HCT116 (cell line): ENCODE measurements at regions not wholly inside any gene's neighbourhood (a gene's known extent, or its start where the extent isn't known, plus 50 kb on each side); places are given as distances from the start of the nearest gene placed in this dataset.

Source experiments
- ATAC-seq: fragments of 200-7000 bp; cut with Tn5 transposase; 2 replicates; pipeline ENCODE4 v1.9.1; 2020; ENCODE audit warnings: mild to moderate bottlenecking, moderate library complexity
- BruUV-seq: library from RNA; stranded (reverse); fragments of 400-500 nt; replicated peaks from 2 replicates; lab custom pipeline; 2021; lab: Mats Ljungman, UMichigan
- CTCF ChIA-PET: fragments of 300-600 bp; sonication (Branson Sonifier 250); formaldehyde crosslinking; loops from one replicate; lab custom pipeline; 2021; ENCODE audit warnings: antibody characterized with exemption; lab: Charles Lee
- POLR2A ChIA-PET: fragments of 300-600, 350-600 bp; sonication (Branson Sonifier 250); formaldehyde crosslinking; loops from one replicate; lab custom pipeline; 2021; ENCODE audit warnings: antibody characterized with exemption; lab: Charles Lee
- RAD21 ChIA-PET, 2 experiments: fragments of 300-600 bp; sonication (Branson Sonifier 250); formaldehyde crosslinking; loops; one replicate each; lab custom pipeline; 2023; ENCODE audit warnings: low total read pairs in 2 of 2; ENCODE audit not compliant: uncharacterized antibody in 2 of 2, unreplicated experiment in 2 of 2, low non-redundant PET in 1 of 2; lab: Charles Lee
- DNase-seq: peaks from one replicate; pipeline ENCODE4 v3.0.0-alpha.2; 2010; ENCODE audit warnings: low read depth, low spot score
- H2AFZ ChIP-seq: fragments of 200-600 bp; shearing (Covaris generic), sonication (generic); 2 replicates; pipeline ENCODE4 v1.6.1; 2017; ENCODE audit warnings: low read depth, mixed run types, mixed read lengths, antibody characterized with exemption, low read length; ENCODE audit not compliant: poor library complexity, severe bottlenecking
- H3K27ac ChIP-seq: 2 replicates; pipeline ENCODE4 v1.5.1; 2012; ENCODE audit warnings: low read depth, low read length
- H3K27me3 ChIP-seq: fragments of 200-600 bp; sonication (generic); 2 replicates; pipeline ENCODE4 v1.6.1; 2016; ENCODE audit warnings: mixed run types, low read length, mixed read lengths; ENCODE audit not compliant: insufficient read depth
- H3K36me3 ChIP-seq, 2 experiments: fragments of 200-500 bp in 1 of 2; fragments of 200-600 bp in 1 of 2; sonication (Bioruptor generic) in 1 of 2; sonication (generic) in 1 of 2; 2 replicates each; pipeline versions ENCODE4 v1.5.1 to v1.6.1; 2014 to 2016; ENCODE audit warnings: low read length in 2 of 2, inconsistent platforms in 1 of 2, mixed read lengths in 1 of 2, mixed run types in 1 of 2; ENCODE audit not compliant: insufficient read depth in 2 of 2, control insufficient read depth in 1 of 2
- H3K4me1 ChIP-seq, 2 experiments: fragments of 200-600 bp in 1 of 2; sonication (generic) in 1 of 2; 2 replicates each; pipeline versions ENCODE4 v1.5.1 to v1.6.1; 2012 to 2017; ENCODE audit warnings: low read length in 2 of 2, inconsistent platforms in 1 of 2, mild to moderate bottlenecking in 1 of 2, mixed read lengths in 1 of 2, mixed run types in 1 of 2, moderate library complexity in 1 of 2; ENCODE audit not compliant: insufficient read depth in 2 of 2, control insufficient read depth in 1 of 2
- H3K4me2 ChIP-seq: fragments of 200-600 bp; sonication (generic); 2 replicates; pipeline ENCODE4 v1.6.1; 2017; ENCODE audit warnings: mixed run types, low read length, mixed read lengths
- H3K4me3 ChIP-seq, 2 experiments: fragments of 200-600 bp in 1 of 2; sonication (generic) in 1 of 2; replicated peaks in 1 of 2; 2 replicates each; pipeline ENCODE4 v1.5.1; 2011 to 2016; ENCODE audit warnings: low read length in 2 of 2, control low read depth in 1 of 2, low read depth in 1 of 2, mild to moderate bottlenecking in 1 of 2, mixed read lengths in 1 of 2, mixed run types in 1 of 2
- H3K79me2 ChIP-seq: fragments of 200-600 bp; sonication (generic); 2 replicates; pipeline ENCODE4 v1.6.1; 2017; ENCODE audit warnings: mild to moderate bottlenecking, mixed run types, low read length, moderate library complexity, mixed read lengths; ENCODE audit not compliant: insufficient read depth
- H3K9ac ChIP-seq: fragments of 200-600 bp; sonication (generic); 2 replicates; pipeline ENCODE4 v1.6.1; 2016; ENCODE audit warnings: low read length, mixed read lengths
- H3K9me2 ChIP-seq: fragments of 200-600 bp; sonication (generic), shearing (Covaris generic); 2 replicates; pipeline ENCODE4 v1.6.1; 2017; ENCODE audit warnings: mixed run types, mild to moderate bottlenecking, moderate library complexity; ENCODE audit not compliant: insufficient read depth
- H3K9me3 ChIP-seq, 2 experiments: fragments of 200-500 bp in 1 of 2; fragments of 200-600 bp in 1 of 2; sonication (Bioruptor generic) in 1 of 2; sonication (generic) in 1 of 2; 2 replicates each; pipeline ENCODE4 v1.6.1; 2014 to 2017; ENCODE audit warnings: low read length in 2 of 2, mixed read lengths in 2 of 2, inconsistent platforms in 1 of 2, low read depth in 1 of 2, mild to moderate bottlenecking in 1 of 2, mixed run types in 1 of 2, moderate library complexity in 1 of 2; ENCODE audit not compliant: control insufficient read depth in 1 of 2, insufficient read depth in 1 of 2
- H4K20me1 ChIP-seq: fragments of 200-600 bp; sonication (generic), shearing (Covaris generic); 2 replicates; pipeline ENCODE4 v1.6.1; 2017; ENCODE audit warnings: mixed run types, mild to moderate bottlenecking, moderate library complexity; ENCODE audit not compliant: insufficient read depth
- CEBPB ChIP-seq: IDR thresholded peaks from 2 replicates; pipeline ENCODE4 v1.6.1; 2012; ENCODE audit warnings: low read depth
- EZH2 ChIP-seq: fragments of 200-600 bp; sonication (generic); IDR thresholded peaks from 2 replicates; pipeline ENCODE4 v1.6.1; 2017; ENCODE audit warnings: antibody characterized with exemption, mixed run types
- EZH2phosphoT487 ChIP-seq: fragments of 200-600 bp; IDR thresholded peaks from 2 replicates; pipeline ENCODE4 v1.6.1; 2018; ENCODE audit warnings: antibody characterized with exemption, borderline replicate concordance
- FOSL1 ChIP-seq: IDR thresholded peaks from 2 replicates; pipeline ENCODE4 v1.6.1; 2012; ENCODE audit warnings: low read depth
- POLR2A ChIP-seq: IDR thresholded peaks from 2 replicates; pipeline ENCODE4 v1.7.0; 2011; ENCODE audit warnings: borderline replicate concordance; ENCODE audit not compliant: insufficient read depth, insufficient read length; ENCODE audit errors: extremely low read depth
- POLR2AphosphoS5 ChIP-seq: IDR thresholded peaks from 2 replicates; pipeline ENCODE4 v1.6.1; 2011; ENCODE audit warnings: mild to moderate bottlenecking, low read depth, low read length, moderate library complexity
- RAD21 ChIP-seq: IDR thresholded peaks from 2 replicates; pipeline ENCODE4 v1.6.1; 2012; ENCODE audit warnings: low read depth, mild to moderate bottlenecking
- SIN3A ChIP-seq: IDR thresholded peaks from 2 replicates; pipeline ENCODE4 v1.6.1; 2012; ENCODE audit warnings: low read depth
- SP1 ChIP-seq: IDR thresholded peaks from 2 replicates; pipeline ENCODE4 v1.6.1; 2012; ENCODE audit warnings: low read depth
- intact Hi-C: fragments of 100-400 bp; cut with micrococcal nuclease; formaldehyde crosslinking; loops from 2 replicates; pipeline ENCODE4 v1.10.0; 2022
- TF ChIP-seq, protein P1 (sequence below): IDR thresholded peaks from 2 replicates; pipeline ENCODE4 v1.6.1; 2012
- TF ChIP-seq, protein P2 (sequence below): IDR thresholded peaks from 2 replicates; pipeline ENCODE4 v1.6.1; 2012; ENCODE audit warnings: low read depth
- TF ChIP-seq, protein P3 (sequence below), 3 experiments: fragments of 200-600 bp in 1 of 3; sonication (generic) in 1 of 3; IDR thresholded peaks in 2 of 3; conservative IDR thresholded peaks in 1 of 3; 2 replicates each; pipeline ENCODE4 v1.5.1; 2012 to 2017; ENCODE audit warnings: low read depth in 2 of 3, low read length in 2 of 3, antibody characterized with exemption in 1 of 3, borderline replicate concordance in 1 of 3, control low read depth in 1 of 3, mild to moderate bottlenecking in 1 of 3, mixed read lengths in 1 of 3, mixed run types in 1 of 3, moderate library complexity in 1 of 3; ENCODE audit not compliant: insufficient read depth in 1 of 3

DNA sequence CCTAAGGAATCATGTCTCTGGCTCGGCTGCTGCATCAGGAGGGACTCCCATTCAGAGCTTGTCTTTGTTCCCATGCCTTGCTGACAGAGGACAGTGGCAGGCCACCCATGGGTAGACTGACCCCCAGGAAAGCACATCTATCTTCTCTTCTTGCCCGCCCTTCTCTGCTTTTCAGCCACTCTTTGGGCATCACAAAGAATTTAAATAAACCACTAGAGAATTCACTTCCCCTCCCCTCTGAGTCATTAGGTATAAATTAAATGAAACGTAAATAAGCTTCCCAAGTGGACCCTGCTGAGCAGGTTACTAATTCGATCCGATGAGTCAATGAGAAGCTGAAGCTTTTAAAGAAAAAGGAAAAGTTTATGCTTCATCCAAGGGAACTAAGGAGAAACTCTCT is 97.0 kb downstream of the DRD1 start:
- peak overlapping the region; percentile 64 for H3K4me2 ChIP-seq
- no peak for ATAC-seq
- no peaks in the 10 kb centered on the region for H3K79me2 ChIP-seq
- H3K27me3 ChIP-seq: peaks cover 10% of the 10 kb centered on the region; the same call in 1 of the 2 replicates
- peak overlapping the region; percentile 61 for H3K27ac ChIP-seq
- TF ChIP-seq, protein P1, sequence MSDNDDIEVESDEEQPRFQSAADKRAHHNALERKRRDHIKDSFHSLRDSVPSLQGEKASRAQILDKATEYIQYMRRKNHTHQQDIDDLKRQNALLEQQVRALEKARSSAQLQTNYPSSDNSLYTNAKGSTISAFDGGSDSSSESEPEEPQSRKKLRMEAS: no peak
- TF ChIP-seq FOSL1: peak; percentile 47
- peak; percentile 47 for TF ChIP-seq SP1
- 0 out of 4 replicates have a peak overlapping the region, but pooled peaks of 1 of the 2 experiments have one; percentile 10 for H3K4me3 ChIP-seq
- no peak overlapping the region for H2AFZ ChIP-seq
- intact Hi-C loops: no loop called here
- H4K20me1 ChIP-seq: no peaks in the 10 kb centered on the region
- ChIA-PET RAD21 (no interaction called here), POLR2A (no interaction called here), CTCF (no interaction called here)
- no peak overlapping the region for H3K9ac ChIP-seq
- no peaks in the 10 kb centered on the region for H3K9me2 ChIP-seq
- no peaks in the 10 kb centered on the region for H3K36me3 ChIP-seq
- H3K9me3 ChIP-seq: no peaks in the 10 kb centered on the region
- peak; percentile 13 for DNase-seq
- H3K4me1 ChIP-seq: peaks cover 37 to 63% of the 10 kb centered on the region in 2 experiments
- BruUV-seq: no TSS peak

DNA sequence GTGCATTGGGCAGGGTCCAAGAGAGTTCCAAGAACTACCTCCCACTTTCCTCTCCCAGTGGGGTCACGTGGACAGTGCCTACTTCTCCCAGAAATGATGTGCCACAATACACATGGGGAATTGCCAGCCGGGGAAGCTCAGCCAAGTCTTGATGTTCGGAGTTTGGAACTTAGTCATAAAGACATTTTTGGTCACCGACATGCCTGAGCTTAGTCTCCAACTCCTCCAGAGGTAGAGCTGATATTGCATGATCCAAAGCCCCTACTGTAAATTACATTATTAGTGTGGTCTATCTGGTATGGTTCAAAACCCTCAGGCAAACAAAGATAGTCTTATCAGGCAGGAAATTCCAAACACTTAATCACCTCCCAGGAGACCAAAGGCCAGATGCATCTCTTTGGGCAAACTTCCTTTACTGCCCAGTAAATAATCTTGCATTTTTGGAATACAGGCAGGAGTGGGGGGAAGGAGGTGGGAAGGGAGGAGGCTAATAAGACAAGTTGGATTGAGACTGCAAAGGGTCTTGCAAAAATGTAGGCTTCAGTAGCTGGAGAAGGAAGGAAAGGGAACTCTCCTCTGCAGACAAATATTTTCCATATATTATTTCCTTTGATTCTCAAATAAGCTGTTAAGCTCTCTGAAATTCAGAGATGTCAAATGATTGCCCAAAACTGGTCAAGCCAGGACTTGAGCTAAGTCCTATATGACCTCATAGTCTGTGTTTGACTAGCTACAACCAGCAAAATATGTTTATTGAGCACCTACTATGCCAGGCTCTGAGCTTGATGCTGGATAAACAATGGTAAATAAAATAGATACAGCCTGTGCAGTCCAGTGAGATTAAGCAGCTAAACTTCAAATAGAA is 99.4 kb downstream of the DRD1 start:
- ChIA-PET RAD21 (no interaction called here), CTCF (interaction anchor here (1.6 kb wide), 1 partner anchor 120 kb away, joined by 5 read pairs; no protein-coding TSS in a partner anchor), POLR2A (interaction anchor here (0.9 kb wide), 1 partner anchor 14 kb away, joined by 3 read pairs; no protein-coding TSS in a partner anchor)
- Histone ChIP-seq H3K79me2 (no peaks in the 10 kb centered on the region), H4K20me1 (no peaks in the 10 kb centered on the region), H3K4me1 (peaks cover 37 to 54% of the 10 kb centered on the region in 2 experiments), H3K9ac (no peak overlapping the region), H3K27me3 (peaks cover 10% of the 10 kb centered on the region; the same call in 1 of the 2 replicates), H3K36me3 (no peaks in the 10 kb centered on the region), H3K4me3 (0 out of 4 replicates have a peak overlapping the region, but pooled peaks of 1 of the 2 experiments have one; percentile 10), H3K9me3 (no peaks in the 10 kb centered on the region), H3K4me2 (peak overlapping the region; percentile 64), H2AFZ (peak overlapping the region; percentile 45), H3K9me2 (no peaks in the 10 kb centered on the region), H3K27ac (peak overlapping the region; percentile 82)
- no TSS peak for BruUV-seq
- intact Hi-C loops: no loop called here
- DNase-seq: peak; percentile 71
- ATAC-seq: peak; percentile 82
- TF ChIP-seq, protein P2, sequence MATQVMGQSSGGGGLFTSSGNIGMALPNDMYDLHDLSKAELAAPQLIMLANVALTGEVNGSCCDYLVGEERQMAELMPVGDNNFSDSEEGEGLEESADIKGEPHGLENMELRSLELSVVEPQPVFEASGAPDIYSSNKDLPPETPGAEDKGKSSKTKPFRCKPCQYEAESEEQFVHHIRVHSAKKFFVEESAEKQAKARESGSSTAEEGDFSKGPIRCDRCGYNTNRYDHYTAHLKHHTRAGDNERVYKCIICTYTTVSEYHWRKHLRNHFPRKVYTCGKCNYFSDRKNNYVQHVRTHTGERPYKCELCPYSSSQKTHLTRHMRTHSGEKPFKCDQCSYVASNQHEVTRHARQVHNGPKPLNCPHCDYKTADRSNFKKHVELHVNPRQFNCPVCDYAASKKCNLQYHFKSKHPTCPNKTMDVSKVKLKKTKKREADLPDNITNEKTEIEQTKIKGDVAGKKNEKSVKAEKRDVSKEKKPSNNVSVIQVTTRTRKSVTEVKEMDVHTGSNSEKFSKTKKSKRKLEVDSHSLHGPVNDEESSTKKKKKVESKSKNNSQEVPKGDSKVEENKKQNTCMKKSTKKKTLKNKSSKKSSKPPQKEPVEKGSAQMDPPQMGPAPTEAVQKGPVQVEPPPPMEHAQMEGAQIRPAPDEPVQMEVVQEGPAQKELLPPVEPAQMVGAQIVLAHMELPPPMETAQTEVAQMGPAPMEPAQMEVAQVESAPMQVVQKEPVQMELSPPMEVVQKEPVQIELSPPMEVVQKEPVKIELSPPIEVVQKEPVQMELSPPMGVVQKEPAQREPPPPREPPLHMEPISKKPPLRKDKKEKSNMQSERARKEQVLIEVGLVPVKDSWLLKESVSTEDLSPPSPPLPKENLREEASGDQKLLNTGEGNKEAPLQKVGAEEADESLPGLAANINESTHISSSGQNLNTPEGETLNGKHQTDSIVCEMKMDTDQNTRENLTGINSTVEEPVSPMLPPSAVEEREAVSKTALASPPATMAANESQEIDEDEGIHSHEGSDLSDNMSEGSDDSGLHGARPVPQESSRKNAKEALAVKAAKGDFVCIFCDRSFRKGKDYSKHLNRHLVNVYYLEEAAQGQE: no peak
- TF ChIP-seq EZH2 (no peak), FOSL1 (peak; percentile 43), POLR2A (no peak), SIN3A (peak; percentile 39; the same call in 1 of the 2 replicates), EZH2phosphoT487 (no peak), CEBPB (0 out of 2 replicates have a peak, but pooled peaks have one; percentile 35), RAD21 (no peak), POLR2AphosphoS5 (no peak)
- TF ChIP-seq, protein P1: peak; percentile 49
- TF ChIP-seq, protein P3, sequence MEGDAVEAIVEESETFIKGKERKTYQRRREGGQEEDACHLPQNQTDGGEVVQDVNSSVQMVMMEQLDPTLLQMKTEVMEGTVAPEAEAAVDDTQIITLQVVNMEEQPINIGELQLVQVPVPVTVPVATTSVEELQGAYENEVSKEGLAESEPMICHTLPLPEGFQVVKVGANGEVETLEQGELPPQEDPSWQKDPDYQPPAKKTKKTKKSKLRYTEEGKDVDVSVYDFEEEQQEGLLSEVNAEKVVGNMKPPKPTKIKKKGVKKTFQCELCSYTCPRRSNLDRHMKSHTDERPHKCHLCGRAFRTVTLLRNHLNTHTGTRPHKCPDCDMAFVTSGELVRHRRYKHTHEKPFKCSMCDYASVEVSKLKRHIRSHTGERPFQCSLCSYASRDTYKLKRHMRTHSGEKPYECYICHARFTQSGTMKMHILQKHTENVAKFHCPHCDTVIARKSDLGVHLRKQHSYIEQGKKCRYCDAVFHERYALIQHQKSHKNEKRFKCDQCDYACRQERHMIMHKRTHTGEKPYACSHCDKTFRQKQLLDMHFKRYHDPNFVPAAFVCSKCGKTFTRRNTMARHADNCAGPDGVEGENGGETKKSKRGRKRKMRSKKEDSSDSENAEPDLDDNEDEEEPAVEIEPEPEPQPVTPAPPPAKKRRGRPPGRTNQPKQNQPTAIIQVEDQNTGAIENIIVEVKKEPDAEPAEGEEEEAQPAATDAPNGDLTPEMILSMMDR (IDR thresholded peaks at IDR 0.05 in 2 of 3, conservative IDR thresholded peaks at IDR 0.05 in 1 of 3; ENCODE audit: borderline replicate concordance in 1 of 3, insufficient read depth in 1 of 3, low read depth in 2 of 3, low read length in 2 of 3): no peak
